Renal cortical epithelial cell (primary cell): ENCODE measurements at regions not wholly inside any gene's neighbourhood (a gene's known extent, or its start where the extent isn't known, plus 50 kb on each side); places are given as distances from the start of the nearest gene placed in this dataset.

ENCODE experiments used
- DNase-seq: peaks from one replicate; pipeline ENCODE4 v3.0.0-alpha.2; 2011; ENCODE audit warnings: low read depth

DNA sequence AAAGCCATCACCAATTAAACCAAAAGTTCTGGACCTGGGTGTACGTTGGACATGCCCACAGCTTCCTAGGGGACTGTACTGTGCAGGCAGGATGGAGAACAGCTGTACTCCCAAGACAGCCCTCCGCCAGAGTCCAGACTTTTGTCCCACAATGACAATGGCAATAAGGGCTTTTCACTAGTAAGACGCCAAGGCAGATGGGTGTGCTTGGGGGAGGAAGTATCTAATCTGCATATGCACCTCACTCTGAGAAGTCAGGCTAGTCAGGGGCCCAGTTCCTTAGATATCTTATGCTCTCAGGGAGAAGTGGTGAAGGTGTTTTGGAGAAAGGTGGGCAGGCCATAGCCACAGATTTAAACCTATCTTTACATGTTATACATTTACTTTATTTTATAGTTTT, 85.1 kb upstream of the USP47 start:
- no peak for DNase-seq

DNA sequence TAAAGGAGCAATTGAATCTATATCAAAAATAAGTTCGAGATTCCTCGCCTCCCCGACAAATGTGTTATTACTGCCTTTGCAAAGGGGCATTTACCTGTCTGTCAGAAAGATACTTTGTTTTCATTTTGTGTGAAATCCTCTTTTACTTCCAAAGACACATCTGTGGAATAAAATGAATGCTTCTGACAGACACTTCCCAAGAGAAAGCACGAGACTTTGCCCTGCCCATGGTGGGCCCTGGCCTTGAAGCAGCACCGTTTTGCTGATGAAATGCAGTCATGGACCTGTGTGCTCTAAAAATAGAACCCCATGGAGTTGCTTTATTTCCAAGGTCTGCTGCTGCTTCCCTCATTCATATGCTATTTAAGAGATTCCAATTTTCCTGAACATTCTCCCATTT, 85.9 kb upstream of the USP47 start:
- DNase-seq: no peak

DNA sequence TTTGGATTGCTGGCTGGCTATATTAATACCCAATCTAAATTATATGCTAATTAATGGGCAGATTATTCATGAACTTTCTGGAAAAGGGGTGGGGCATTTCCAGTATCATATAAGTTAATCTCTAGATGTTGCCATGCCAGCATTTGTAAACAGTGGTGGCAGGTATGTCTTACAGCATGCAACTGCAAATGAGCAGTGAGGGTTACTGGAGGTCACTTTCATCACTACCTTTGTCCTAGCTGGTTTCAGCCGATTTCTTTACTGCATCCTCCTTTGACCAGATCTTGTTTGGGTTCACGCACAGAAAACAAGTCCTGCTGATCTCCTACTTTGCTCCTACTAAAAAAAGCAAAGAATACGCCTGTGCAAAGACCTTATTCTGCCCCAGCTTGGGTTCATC, 89.1 kb upstream of the USP47 start:
- no peak for DNase-seq

DNA sequence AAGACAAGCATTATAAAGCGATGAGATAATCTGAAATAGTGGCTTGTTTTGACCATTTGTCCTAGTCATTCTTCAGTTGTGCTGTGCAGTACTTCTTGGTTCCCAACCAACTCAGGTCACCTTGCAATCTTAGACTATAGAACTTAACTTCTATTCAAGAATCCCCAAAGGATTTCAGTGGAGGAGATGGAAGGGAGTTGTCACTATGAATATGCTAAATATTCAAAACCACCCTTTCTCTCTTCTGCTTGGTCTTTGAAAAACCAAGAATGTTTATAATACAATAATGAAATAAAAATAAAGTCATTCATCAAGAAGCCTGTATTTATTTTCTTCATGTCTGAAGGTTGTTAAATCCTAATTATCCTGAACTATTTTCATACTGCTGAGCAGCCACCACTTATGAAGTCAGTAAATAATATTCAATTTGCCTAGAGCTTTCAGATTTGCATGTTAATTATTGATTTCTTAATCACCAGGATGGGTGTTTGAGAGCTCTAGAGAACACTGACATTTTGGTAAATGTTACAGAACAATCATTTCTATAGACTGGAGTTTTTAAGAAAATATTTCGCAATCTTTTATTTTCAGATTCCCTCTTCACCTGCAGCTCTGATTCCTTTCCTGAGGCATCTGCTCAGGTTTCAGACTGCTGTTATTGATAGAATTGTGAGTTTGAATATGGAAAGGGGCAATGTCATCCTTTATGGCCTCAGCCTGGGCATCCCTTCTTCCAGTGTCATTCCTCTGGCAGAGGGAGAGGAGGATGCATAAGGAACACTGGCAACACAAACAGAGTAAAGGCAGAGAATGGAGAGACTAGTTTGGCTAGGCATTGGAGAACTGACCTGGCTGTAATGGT, 91.5 kb upstream of the USP47 start:
- DNase-seq: no peak

DNA sequence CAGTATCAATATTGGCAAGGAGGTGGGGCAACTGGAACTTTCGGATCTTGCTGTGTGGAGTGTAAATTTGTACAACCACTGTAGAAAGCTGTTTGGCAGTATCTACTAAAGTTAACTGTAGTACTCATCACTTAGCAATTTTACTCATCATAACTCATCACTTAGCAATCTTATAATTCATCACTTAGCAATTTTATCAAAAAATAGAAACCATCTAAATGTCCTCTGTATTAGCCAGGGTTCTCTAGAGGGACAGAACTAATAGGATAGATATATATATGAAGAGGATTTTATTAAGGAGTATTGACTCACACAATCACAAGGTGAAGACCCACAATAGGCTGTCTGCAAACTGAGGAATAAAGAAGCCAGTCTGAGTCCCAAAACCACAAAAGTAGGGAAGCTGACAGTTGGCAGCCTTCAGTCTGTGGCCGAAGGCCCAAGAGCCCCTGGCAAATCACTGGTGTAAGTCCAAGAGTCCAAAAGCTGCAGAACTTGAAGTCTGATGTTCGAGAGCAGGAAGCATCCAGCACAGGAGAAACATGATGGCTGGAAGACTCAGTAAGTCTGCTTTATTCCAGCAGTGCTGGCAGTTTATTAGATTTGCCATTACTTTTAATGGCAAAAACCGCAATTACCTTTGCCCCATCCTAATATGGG, 92.9 kb upstream of the USP47 start:
- DNase-seq: no peak

DNA sequence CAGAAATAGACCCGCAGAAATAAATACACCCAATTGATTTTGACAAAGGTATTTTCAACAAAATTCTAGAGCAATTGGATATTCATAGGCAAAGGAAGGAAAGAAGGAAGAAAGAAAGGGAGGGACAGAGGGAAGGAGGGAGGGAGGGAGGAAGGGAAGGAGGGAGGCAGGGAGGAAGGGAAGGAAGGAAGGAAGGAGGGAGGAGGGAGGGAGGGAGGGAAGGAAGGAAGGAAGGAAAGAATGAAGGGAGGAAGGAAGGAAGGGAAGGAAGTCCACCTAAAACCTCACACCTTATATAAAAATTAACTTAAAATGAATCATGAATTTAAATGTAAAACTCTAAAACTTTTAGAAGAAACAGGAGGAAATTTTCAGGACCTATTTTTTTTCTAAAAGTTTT, 94.2 kb upstream of the USP47 start:
- DNase-seq: no peak

DNA sequence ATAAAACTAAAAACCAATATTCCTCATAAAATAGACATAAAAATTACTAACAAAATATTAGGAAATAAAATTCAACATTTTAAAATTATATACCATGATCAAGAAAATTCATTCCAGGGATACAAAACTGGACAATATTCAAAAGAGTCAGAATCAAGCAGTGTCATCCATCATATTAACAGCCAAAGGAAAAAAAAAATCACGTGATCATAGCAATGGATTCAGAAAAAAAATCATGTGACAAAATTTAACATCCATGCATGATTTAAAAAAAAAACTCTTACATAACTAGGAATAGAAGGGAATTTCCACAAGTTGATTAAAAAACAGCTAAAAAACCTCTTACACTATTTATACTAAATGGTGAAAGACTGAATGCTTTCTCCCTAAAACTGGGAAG, 95.3 kb upstream of the USP47 start:
- no peak for DNase-seq

DNA sequence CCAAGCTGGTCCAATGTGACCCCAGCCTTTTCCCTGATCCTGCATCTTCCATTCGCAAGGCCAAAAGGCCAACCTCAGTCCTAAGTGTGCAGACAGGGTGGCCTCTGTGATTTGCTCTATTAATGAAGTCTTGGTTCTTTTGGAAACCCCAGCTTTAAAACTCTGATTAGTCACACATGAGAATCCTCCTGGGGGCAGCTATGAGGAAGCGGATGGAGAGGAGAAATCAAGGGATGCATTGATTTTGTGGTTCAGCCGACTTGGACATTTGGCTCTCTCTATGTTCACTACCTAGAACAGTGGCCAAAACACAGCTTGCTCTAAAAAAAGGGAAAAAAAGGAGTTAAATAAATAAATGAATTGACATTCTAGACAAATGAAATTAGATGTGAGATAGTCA, 98.6 kb upstream of the USP47 start:
- no peak for DNase-seq

DNA sequence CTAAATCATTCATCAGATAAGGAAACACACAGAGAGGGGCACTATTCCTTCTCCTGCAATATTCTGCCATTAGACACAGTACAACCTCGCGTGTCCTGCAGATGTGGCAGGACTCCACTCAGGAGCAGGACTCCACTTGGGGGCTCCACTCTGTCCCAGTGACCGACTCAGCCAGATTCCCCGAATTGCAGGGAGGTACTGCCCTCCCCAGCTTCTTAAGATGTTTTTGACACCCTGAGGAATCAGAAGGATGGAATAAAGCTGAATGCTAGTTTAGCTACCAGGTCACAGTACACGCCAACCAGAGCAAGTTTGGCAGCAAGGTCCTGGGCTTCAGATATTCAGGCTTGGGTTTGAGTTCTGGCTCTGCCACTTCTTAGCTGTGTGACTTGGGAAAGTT, 99.3 kb upstream of the USP47 start:
- no peak for DNase-seq

DNA sequence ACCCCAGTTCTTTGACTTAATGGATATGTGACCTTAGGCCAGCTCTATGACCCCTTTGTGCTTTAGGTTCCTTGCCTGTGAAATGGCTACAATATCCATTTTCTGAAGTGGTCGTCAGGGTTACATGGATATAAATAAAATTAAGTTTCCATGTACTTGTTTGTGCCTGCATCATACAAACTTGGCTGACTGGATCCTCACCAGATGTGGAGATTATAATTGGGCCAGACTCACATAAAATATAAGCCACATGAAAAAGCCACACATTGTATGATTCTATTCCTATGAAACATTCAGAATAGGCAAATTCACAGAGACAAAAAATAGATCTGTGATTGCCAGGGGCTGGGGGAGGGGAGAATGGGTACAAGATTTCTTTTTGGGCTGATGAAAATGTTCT, 100.9 kb upstream of the USP47 start:
- DNase-seq: no peak

DNA sequence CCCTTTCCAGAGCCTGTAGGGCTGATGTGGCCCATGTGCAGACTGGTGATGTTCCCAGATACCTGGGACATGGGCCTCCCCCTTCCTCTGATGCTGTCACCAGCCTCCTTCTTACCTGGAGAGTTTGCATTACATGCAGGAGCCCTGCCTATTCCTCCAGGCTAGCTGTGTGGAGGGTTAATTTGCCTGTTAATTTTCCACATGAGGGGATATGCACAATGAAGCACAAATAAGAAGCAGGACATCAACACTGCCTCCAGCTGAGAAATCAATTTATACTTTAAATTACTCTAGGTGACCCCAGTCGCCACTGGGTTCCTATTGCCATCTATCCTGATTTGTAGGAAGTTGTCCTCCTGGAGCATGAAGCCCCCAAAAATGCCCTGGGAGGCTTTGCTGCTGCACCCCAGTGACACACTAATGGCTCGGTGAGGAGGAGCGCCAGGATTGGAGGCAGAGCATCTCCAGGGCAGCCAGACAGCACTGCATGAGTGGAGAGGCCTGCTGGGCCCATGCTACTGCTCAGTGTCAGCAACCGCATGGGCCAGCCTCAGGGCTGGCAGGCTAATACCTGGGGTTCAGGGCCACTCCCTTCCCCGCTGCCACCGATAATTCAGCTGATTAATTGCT, 101.6 kb upstream of the USP47 start:
- no peak for DNase-seq

DNA sequence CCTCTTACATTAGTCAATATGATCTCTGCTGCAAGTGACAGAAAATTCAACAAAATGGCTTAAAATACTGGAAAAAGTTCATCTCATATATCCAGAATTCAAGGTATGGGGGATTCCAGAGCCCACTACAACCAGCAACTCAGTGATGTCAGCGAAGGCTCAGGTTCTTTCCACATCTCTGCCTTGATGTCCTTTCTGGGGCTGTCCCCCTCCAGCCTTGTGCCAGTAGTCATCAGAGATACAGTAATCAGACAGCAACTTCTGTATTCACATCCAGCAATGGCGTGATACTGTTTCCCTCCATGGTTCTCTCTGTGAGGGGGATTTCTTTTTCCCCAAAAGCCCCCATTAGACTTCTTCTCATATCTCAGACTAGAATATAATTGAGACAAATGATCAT, 103.4 kb upstream of the USP47 start:
- no peak for DNase-seq

DNA sequence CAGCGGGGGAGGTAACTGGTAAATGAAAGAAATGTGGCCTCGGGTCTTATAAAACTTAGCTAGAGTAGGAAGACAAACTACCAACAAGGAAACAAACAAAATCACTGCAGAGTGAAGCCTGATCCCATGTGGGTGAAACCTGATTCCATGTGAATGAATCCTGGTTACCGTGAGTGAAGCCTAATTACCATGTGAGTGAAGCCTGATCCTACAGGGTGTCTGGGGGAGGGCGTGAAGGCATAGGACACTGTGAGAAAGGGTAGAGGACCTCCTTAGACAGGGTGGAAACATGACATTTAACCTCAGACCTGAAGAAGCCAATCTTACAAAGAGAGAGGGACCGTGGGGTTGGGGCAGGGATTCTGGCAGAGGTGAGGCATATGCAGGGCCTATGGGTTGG, 106.2 kb upstream of the USP47 start:
- no peak for DNase-seq

DNA sequence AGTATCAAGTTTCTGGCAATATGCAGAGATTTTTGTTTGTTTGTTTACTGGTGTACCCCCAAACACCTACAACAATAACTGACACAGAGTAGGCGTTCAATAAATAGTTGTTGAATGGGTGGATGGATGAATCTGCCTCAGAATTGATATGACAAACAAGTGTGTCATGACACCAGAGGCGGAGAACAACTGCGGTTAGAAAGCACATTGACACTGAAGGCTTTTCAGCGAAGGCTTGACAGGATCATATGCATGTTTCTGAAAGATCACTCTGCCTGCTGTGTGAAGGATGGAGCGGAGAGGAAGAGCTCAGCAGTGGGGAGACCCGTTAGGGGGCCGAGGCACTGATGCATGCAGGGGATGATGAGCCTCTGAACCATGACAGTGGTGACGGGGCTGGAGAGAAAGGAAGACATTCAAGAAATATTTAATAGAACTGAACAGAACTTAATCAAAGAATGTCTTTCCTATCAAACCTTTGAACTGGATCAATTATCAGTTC, 108.5 kb upstream of the USP47 start:
- DNase-seq: no peak

DNA sequence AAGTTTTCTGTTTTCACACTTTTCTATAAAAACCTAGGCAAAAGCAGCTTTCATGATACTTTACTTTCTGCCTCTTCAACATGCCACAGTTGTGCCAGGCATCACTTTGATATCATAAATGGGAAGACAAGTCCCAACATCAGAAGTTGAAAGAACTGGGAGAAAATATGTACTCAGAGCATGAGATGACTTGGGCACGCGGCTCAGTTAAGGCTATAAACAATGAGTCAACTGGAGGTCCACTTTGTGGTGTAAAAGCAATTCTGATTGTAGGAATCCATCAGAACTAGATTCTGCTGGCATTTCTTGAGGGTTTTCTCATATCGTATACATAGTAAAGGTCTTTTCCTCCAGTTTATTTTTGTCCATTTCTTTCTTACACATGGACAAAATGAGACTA, 109.7 kb upstream of the USP47 start:
- no peak for DNase-seq

DNA sequence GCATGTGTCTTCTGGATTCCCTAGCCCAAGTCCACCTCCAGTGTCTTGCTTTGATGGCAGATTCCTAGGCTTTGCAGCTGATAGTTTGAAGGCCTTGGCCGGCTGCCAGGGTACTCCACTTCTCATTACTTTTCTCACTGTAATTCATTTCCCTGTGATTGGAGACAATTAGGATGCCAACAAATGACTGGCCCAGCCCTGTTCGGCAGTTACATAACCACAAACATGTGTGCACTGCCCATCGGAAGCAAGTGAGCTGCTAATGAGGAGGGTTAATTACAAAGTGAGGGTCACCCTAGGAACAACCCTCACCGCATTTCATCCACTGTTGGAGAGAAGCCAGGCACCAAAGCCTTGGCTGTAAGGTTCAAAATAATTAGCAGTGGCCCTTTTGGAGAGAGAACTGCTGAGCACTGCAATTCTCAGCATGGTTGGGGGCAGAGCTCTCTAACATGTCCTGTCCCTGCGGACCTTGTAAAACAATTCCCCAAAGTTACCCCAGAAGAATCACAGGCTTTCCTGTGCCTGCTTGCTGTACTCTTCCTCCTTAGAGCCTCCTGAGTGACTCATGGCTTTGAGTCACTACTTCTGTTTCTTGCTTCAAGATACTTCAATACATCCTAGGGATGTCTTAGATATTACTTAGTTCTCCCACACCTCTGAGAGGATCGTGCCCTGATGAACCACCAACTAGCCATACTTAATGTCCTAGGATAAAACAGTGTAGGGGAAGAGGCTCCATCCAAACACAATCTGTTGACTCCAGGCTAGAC, 109.7 kb upstream of the GALNT18 start:
- DNase-seq: peak; percentile 85

DNA sequence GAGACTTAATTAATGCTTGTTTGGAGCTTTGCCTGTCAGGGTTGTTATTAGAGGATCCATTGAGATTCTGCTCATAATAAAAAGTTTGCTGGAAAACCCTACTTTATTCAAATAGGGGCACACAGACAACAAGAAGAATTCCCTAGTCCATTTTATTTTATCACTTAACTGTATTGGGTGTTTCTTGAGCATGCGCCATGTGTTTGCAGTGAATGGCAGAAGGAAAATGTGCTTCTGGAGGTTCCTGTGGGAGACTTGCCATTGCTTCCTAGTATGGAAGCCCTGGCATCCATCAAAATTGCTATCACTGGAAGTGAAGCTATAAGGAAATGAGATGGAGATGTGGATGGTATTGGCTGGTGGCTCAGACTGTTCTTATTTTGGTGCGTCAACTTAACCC, 106.6 kb upstream of the GALNT18 start:
- DNase-seq: no peak

DNA sequence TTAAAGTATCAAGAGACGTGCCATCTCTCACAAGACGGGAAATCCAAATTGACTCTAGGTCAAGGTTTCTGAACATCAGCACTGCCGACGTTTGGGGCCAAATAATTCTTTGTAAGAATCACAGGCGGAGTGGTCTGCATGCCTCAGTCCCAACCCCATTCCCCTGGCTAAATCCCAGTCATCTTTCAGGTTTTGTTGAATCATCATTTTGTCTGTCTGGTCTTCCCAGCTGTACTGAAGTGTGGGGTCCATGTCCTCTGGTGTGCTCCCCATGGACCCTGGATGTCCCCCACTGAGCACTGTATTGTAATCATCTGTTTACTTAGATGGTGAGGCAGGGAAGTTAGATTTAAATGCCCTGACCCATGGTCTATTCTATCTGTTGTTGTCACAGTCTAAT, 103.6 kb upstream of the GALNT18 start:
- DNase-seq: no peak

DNA sequence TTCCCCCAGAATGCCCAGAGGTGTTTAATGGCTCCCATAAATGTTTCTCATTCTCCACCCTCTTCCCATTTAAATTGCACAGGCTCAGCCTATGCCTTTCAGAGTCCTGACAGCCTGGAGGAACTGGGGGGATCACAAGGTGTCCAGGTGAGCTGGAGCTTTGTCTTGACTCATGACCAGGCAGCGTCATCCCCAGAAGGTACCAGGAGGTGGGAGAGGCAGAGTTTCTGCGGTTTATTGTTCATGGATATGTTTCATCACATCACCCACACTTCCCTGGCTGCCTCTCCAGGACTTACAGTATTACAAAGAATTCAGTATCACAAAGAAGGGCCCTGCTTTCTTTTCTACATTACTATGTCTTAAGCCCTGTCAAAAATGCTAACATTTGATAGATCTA, 103.2 kb upstream of the GALNT18 start:
- DNase-seq: no peak

DNA sequence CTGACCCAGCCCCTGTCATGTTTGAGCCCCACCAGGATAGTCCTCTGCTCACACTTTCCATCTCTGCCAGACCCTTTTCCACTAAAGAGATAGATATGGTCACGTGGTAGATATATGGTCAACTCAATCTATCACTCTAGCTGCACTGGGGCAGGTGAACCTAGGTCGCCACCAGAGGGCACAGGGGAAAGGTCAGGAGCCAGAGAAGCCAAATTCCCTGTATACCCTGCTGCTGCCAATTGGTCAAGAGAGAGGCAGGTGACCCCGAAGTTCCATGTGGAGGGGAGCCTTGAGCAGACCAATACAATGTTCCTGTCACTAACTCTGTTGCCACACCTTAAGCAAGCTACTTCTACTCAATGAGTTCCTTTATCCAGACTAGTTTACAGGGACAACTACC, 101.1 kb upstream of the GALNT18 start:
- no peak for DNase-seq

DNA sequence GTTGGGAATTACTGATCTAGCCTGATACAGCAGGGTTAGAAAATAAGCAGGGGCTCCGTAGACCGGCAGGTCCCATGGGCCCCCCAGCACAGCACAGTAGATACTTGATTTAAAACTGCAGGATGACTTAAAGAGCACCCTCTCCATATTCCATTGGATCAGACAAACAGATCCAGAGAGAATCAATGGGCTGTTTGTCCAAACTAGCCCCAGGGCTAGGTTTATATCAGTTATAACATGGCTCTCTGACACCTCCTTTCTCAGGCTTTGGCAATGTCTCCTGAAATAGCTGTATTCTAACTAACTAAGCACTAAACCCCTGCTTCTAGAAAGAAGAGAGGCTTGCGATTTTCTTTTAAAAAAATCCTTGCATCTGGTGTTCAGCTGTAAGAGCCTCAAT, 100.4 kb upstream of the GALNT18 start:
- DNase-seq: no peak

DNA sequence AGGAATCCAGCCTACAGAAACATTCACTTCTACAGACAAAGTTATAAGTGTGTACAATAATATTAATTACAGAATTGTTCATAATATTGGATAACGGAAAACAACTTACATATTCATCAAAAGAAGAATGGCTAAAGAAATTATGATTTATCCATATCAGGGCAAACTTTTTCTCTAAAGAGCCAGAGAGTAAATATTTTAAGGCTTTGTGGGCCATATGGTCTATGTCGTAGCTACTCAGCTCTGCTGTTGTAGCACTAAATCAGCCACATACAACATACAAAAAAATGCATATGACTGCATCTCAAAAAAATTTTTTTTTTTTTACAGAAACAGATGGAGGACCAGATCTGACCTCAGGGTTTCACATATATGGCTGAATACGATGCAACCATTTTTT, 96.7 kb upstream of the GALNT18 start:
- no peak for DNase-seq
